NCI-H1105 (cell line): ENCODE measurements at regions not wholly inside any gene's neighbourhood (a gene's known extent, or its start where the extent isn't known, plus 50 kb on each side); places are given as distances from the start of the nearest gene placed in this dataset.

Experiments
- DNase-seq: peaks from one replicate; lab custom pipeline; 2025; lab: John Stamatoyannopoulos, UW

GRCh38 chr18:77658751-77659448 is 409.3 kb downstream of the GALR1 start:
- no peak for DNase-seq

- DNase-seq: no peak
Measured at GRCh38 chr18:77666613-77667012, 417.0 kb downstream of the GALR1 start.

GRCh38 chr18:77668219-77668618 is 418.6 kb downstream of the GALR1 start:
- DNase-seq: no peak

GRCh38 chr18:77669331-77669730 is 419.7 kb downstream of the GALR1 start:
- no peak for DNase-seq

DNA sequence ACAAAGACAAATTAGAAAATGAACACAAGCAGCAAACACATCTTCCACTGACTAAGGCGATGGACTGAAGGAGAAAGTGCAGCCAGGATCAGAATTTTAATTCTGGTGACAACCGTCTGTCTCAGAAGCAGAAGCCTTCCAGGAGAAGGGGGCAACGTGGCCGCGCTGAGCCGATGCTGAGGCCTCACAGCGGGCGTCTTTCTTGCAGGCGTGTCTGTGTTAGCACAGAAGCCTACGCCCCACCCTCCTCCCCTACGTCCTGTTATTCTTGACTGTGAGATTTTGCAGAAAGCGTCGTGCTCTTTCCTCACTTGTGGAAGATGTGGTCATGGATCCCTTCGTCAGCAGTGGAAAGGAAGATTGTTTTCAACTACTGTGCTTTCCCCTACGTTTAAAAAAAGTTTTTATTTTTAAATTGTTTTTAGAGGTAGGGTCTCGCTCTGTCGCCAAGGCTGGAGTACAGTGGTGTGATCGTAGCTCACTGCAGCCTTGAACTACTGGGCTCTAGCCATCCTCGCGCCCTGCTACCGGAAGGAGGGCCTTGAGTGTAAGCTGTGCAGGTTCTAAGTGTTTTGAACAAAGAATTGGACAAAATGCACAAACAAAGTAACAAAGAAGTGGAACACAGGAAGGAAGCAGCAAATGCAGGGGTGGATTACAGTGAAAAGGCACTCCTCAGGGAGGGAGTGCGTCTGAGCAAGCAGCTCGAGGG is 422.0 kb downstream of the GALR1 start:
- DNase-seq: no peak

DNA sequence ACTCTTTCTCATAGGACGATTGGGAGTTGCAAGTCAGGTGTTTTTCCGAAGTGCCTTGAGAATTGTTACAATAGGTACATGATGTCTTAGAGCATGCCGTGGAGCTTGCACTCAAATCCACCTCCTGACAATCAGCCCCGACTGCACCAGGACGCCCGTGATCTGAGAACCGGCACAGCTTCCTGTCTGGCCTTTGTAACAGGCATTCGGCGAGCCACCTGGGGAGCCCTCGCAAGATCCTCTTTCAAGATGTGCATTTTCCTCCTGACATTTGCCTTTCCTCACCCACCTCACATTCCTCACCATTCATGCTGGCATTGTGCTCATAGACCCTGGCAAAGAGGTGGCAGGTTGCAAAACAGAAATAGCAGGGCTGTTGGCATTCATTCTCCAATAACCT is 427.3 kb downstream of the GALR1 start:
- no peak for DNase-seq

DNA sequence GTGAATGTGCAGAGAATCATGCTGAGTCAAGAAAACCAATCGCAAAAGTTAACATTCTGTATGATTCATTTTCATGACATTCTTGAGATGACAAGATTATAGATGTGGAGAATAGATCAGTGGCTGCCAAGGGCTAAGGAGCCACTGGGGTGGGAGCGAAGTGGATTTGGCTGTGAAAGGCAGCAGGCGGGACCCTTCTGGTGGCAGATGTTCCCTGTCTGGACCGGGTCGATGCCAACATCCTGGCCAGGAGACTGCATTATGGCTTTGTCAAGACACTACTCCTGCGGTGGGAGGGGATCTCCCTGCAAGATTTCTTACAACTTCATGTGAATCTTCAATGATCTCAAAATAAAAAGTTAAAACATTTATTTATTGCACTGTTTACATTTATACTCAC is 427.9 kb downstream of the GALR1 start:
- no peak for DNase-seq

DNA sequence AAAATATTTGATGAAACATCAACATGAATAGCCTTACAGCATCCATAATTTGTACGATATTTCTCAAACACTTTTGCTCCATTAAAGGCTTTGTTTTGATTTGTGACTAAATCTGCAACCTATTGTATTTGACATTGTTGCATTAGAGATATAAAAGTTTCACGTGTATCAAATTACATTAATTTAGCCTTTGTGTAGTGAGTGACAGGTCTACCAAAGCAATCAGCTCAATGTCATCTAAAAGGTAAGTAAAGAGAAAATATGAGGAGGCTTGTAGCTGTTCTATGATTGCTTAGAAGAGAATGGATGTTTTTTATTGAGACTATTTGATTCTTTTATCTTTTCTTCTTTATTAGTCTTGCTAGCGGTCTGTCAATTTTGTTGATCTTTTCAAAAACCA is 430.2 kb downstream of the GALR1 start:
- DNase-seq: no peak

DNA sequence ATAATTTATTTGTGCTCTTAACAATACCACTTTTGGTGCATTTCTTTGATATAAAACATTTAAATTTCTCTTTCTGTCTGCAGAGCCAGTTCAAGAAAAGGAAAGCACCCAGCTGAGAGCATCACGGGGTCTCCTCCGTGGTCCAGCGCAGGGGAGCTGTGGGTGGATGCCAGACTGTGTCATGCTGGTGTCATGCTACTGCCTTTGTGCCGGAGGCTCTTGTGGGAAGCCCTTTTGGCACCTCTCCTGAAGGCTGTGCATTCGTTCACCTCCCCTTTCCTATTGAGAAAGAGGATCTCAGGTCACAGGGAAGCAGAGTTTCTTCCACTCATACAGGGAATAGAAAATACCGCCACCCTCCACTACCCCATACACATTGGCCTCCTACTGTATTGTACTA is 450.4 kb downstream of the GALR1 start:
- no peak for DNase-seq

DNA sequence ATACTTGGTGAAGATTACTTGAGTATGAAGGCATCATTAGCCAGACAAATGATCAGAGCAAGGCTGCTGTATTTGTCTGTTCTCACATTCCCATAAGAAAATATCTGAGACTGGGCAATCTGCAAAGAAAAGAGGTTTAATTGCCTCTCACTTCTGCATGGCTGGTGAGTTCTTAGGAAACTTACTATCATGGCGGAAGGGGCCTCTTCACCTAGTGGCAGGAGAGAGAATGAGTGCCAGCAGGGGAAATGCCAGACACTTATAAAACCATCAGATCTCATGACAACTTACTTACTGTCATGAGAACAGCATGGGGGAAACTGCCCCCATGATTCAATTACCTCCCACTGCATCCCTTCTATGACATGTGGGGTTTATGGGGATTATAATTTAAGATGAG is 452.3 kb downstream of the GALR1 start:
- DNase-seq: no peak

GRCh38 chr18:77702686-77703085 is 453.0 kb downstream of the GALR1 start:
- DNase-seq: peak; percentile 1

- no peak for DNase-seq
Measured at GRCh38 chr18:77705301-77705700, 455.7 kb downstream of the GALR1 start.

DNA sequence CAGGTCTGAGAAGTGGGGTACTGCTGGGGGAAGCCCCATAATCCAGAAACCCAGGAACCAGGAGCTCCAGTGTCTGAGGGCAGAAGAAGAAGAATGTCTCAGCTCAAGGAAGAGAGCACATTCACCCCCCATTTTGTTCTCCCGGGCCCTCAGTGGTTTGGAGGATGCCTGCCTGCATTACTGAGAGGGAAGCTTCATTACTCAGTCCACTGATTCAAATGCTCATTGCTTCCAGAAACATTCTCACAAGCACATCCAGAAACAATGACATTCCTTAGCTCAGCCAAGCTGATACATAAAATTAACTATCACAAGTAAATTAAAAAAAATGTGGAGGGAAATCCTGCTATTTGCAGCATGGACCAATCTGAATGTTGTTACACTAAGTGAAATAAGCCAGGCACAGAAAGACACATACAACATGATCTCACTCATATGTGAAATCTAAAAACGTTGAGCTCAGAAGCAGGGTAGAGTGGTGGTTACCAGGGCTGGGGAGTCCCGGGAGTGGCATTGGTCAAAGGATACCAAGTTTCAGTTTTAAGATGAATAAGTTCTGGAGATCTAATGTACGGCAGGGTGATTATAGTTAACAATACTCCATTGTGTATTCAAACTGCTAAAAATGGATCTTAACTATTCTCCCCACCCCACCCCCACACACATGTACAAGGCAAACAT is 459.3 kb downstream of the GALR1 start:
- DNase-seq: no peak

DNA sequence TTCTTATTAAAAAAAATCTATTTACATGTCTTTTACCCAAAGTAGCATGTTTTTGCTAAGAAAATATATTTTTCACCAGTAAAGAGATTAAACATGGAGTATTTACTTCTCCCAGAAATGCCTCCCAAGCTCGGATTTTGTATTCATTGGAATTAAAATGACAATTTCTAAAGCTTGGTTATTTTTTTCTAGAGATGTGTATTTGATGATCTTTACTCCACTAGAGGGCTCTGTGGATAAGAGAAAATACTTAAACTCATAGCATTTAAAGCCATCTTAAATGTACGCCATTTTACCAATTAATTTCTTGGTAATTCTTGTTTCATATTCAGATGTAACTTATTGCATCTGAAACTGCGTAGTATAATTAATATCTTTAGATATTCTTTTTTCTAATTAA is 461.4 kb downstream of the GALR1 start:
- DNase-seq: peak; percentile 26

DNA sequence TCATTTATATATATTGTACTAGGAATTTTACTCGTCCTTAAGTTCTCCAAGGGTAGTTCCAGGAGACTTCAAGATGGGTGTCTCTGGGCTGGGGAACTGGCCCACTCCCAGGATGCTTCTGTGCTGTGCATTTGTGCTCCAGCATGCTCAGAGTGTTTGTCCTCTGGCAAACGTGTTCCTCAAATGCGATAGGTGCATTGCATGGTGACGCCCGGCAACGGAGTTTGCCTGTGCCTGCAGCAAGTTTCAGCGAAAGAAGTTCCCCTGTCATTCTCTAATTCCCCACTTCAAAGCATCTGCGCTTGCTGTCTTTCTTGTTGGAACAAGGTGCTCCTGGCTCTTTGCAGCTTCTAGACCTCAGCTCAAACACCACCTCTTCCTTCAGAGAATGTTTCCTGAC is 465.1 kb downstream of the GALR1 start:
- no peak for DNase-seq

DNA sequence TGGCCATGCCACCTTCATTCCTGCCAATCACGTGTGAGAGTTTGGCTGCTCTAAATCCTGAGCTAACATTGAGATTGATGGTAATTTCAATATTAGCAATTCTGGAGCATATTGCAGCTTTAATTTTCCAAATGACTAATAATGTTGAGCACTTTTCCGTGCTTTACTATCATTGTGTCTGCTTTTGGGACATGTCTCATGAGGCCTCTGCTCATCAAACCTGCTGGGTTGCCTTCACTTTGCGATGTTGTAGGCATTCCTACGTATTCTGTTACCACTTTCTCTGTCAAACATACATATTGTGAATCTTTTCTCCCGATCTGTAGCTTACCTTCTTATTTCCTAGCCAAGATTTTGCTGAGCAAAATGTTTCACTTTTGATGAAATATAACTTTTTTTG is 466.6 kb downstream of the GALR1 start:
- DNase-seq: no peak

DNA sequence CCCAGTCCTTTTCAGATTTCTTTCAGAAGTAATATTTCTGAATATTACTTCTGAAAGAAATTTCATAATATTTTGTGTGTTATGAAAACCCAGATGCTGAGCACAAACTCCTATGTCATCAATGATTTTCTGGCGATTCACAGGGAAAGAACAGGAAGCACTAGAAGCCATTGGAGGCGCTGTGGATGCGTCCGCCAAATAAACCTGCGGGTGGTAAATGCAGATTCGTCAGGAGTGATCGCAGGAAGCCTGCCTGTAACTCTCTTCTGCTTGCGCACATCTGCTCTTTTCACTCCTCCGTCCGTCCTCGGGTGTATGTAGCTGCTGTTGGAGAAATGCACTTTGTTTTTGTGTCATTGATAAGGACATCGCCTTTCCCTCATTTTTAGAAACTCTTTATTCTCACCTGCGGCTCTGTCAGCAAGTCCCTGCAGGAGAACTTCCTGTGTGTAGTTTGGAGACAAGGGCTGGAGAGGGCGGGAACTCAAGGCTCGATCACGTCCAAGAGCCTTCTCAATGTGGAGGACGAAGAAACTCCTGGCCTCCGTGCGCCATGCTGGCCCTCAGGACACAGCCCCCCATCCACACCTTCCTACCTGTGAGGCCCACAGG is 483.8 kb downstream of the GALR1 start:
- DNase-seq: no peak

DNA sequence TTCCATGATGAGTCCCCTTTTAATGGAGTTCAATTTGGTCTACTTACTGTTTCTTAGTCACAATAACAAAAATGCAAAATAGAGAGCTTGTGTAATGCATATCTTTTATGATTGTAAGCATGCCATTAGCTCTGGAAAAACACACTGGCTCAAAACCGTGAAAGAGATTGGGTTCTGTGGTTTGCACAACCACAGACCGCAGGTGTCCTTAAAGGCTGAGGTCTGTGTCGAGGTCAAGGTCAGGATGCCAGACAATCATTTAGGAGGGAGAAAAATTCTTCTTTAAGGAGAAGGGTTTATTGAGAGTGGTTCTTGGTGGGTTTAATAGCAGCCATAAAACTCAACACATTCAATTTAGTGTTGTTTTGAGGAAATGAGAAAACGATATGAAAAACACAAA is 487.2 kb downstream of the GALR1 start:
- DNase-seq: no peak

GRCh38 chr18:77737405-77737804 is 487.8 kb downstream of the GALR1 start:
- DNase-seq: no peak

GRCh38 chr18:77749089-77749488 is 499.4 kb downstream of the GALR1 start:
- peak; percentile 2 for DNase-seq

GRCh38 chr18:77750006-77750405 is 500.4 kb downstream of the GALR1 start:
- DNase-seq: no peak

GRCh38 chr18:77754475-77755044 is 504.9 kb downstream of the GALR1 start:
- DNase-seq: no peak

- DNase-seq: peak; percentile 37
Measured at GRCh38 chr18:77755187-77755586, 505.5 kb downstream of the GALR1 start.
